HG03558 (cell line): ENCODE measurements at regions not wholly inside any gene's neighbourhood (a gene's known extent, or its start where the extent isn't known, plus 50 kb on each side); places are given as distances from the start of the nearest gene placed in this dataset.

ENCODE experiments used
- ATAC-seq: cut with Tn5 transposase; IDR thresholded peaks from one replicate; pipeline ENCODE4 v1.9.1; 2021; ENCODE audit warnings: moderate number of reproducible peaks; ENCODE audit not compliant: unreplicated experiment; ENCODE audit errors: extremely low read depth

GRCh38 chr17:73997059-73997458, 206.4 kb upstream of the RPL38 start:
- no peak for ATAC-seq

DNA sequence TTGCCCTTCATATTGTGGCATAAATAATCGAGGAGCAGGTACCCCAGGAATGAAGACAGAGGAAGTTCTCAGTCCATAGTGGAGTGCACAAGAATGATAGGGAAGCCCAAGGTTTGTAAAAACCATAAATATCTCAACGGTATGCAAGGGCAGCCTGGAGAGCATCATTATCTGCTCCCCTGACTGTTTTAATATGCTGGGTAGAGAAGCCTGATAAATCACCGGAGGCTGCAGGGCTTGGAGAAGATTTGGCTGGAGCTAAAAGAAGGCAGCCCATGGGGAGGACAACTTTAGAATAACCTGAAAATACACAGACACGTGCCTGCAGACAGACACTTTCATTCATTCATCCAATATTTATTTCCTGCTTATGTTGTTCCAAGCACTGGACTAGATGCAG, 205.2 kb upstream of the RPL38 start:
- ATAC-seq, result no peak

- no peak for ATAC-seq
Measured at GRCh38 chr17:73998653-73999645, 204.5 kb upstream of the RPL38 start.

- no peak for ATAC-seq
Measured at GRCh38 chr17:74001145-74001544, 202.3 kb upstream of the RPL38 start.

GRCh38 chr17:74002241-74002640, 201.2 kb upstream of the RPL38 start:
- ATAC-seq, result no peak

DNA sequence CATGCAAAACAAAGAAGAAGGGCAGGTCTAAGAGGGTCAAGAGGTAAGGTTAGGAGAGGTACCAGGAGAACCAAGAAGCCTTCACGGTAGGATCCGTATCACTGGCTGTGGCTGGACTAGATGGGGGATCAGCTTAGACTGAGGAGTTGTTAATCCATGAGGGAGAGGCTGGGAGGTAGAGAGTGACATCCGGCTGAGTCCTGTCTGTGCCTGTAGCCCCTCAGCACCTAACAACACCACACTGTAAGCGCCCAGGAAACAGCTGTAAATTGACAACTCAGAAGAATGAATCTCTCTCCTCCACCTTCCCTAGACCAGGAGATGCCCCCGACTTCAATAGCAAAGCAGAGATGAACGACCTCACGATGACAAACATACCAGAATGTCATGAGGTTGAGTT, 199.4 kb upstream of the RPL38 start:
- no peak for ATAC-seq

GRCh38 chr17:74005790-74006189, 197.7 kb upstream of the RPL38 start:
- ATAC-seq, result no peak

GRCh38 chr17:74006371-74006770, 197.1 kb upstream of the RPL38 start:
- no peak for ATAC-seq

- no peak for ATAC-seq
Measured at GRCh38 chr17:74008196-74008595, 195.3 kb upstream of the RPL38 start.

DNA sequence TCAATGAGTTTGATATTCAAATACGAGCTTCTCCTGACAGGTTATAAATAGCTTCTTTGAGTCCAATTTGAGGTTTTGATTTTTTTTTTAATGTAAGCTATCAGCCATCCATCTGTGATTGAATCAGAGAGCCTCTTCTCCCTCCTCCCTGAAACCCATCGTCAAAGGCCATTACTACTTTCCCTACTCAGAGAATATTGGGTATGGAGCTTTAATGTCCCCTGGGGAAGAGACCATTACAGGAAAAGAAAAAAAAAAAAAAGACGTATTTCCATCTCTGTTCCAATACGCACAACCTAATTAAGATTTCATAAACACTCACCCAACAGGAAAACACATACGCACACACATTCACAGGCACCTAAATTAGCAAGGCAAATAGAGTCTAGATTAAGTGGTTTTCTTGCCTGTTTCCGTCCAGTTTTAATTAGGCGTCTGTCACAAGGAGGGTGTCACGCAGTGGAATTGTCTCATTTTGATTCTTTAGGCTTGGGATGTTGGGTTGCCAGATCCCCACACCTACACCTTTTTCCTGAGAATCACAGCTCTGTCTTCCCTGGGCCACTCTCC, 194.3 kb upstream of the RPL38 start:
- ATAC-seq, result no peak

- no peak for ATAC-seq
Measured at GRCh38 chr17:74010903-74011302, 192.6 kb upstream of the RPL38 start.

GRCh38 chr17:74011966-74012365, 191.5 kb upstream of the RPL38 start:
- no peak for ATAC-seq

GRCh38 chr17:74012465-74012864, 191.0 kb upstream of the RPL38 start:
- ATAC-seq, result no peak

- no peak for ATAC-seq
Measured at GRCh38 chr17:74015316-74015715, 188.2 kb upstream of the RPL38 start.

DNA sequence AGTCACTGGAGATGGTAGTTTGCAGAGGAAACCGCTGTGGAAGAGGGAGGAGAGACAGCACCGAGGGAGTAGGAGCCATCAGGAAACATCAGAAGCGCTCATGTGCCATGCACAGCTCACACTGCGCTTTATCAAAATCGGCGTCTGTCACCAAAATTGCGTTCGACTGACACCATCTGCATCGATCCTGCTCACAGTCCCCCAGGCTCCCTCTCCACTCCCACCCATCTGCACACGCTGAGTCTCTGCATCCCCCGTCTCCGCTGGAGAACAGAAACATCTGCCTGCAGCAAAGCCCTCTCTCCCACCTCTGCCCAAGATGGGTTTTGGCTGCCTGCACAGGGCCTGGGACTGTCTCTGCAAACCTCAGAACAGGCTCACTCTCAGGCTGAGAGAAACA, 187.5 kb upstream of the RPL38 start:
- ATAC-seq, result no peak

GRCh38 chr17:74016461-74016860, 187.0 kb upstream of the RPL38 start:
- ATAC-seq, result no peak

DNA sequence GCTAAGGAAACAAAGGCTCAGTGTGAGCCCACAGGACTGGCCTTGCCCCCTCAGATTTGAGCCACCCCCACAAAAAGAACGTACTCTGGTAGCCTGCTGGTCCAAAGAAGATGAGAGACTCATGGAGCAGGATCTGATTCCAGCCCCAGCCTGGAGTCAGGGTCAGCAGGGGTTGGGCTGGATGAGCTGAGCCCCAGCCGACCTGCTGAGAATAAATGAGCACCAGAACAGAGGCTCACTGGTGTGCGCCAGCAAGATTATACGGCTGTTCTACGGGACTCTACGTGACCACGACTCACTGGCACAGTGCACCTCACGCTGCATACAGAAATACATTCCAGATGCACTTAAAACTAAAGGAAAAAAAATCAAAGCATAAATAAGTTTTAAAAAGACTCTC, 186.0 kb upstream of the RPL38 start:
- no peak for ATAC-seq

- no peak for ATAC-seq
Measured at GRCh38 chr17:74018115-74018514, 185.4 kb upstream of the RPL38 start.

DNA sequence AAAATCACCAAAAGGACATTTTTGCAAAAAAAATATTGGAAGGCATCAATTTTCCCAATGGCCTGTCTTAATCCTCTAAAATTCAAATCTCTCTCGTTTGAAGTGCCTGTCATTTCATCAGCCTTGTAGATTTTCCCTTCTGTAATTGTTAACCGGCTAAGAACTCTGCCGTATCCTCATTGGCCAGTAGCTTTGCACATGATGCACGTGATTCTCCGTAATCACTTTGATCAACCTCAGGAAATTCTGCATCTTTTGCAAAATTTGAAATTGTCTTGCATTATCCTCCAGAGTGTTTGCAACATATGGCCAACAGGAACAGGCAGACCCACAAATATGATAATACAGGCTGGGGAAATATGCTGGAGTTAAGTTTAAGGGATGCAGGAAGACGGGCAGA, 184.2 kb upstream of the RPL38 start:
- no peak for ATAC-seq

- ATAC-seq, result no peak
Measured at GRCh38 chr17:74019860-74020259, 183.6 kb upstream of the RPL38 start.

- ATAC-seq, result no peak
Measured at GRCh38 chr17:74020522-74020921, 183.0 kb upstream of the RPL38 start.
